Fibroblast of villous mesenchyme (primary cell): ENCODE measurements at regions not wholly inside any gene's neighbourhood (a gene's known extent, or its start where the extent isn't known, plus 50 kb on each side); places are given as distances from the start of the nearest gene placed in this dataset.

Experiments used
- DNase-seq: peaks from one replicate; pipeline ENCODE4 v3.0.0-alpha.2; 2010; ENCODE audit warnings: low read depth
- H3K4me3 ChIP-seq: 2 replicates; pipeline ENCODE4 v1.5.1; 2011; ENCODE audit warnings: low read depth, mild to moderate bottlenecking, low read length
- CTCF ChIP-seq: IDR thresholded peaks from 2 replicates; pipeline ENCODE4 v1.5.1; 2012; ENCODE audit warnings: low read depth, mild to moderate bottlenecking, low read length; ENCODE audit not compliant: insufficient read depth

GRCh38 chr14:97539884-97540283 lies 742.7 kb downstream of the VRK1 start:
- H3K4me3 ChIP-seq, result no peak overlapping the region
- no peak for TF ChIP-seq CTCF
- no peak for DNase-seq

GRCh38 chr14:97543221-97543620 lies 746.0 kb downstream of the VRK1 start:
- DNase-seq, result no peak
- H3K4me3 ChIP-seq, result no peak overlapping the region
- no peak for TF ChIP-seq CTCF

- TF ChIP-seq CTCF, result no peak
- no peak for DNase-seq
- H3K4me3 ChIP-seq, result no peak overlapping the region
Measured at GRCh38 chr14:97543816-97544215, 746.6 kb downstream of the VRK1 start.

GRCh38 chr14:97544571-97544970 lies 747.4 kb downstream of the VRK1 start:
- DNase-seq, result no peak
- H3K4me3 ChIP-seq, result no peak overlapping the region
- TF ChIP-seq CTCF, result no peak

GRCh38 chr14:97546491-97547230 lies 749.5 kb downstream of the VRK1 start:
- H3K4me3 ChIP-seq, result no peak overlapping the region
- TF ChIP-seq CTCF, result no peak

GRCh38 chr14:97550463-97550862 lies 753.3 kb downstream of the VRK1 start:
- TF ChIP-seq CTCF, result no peak
- DNase-seq, result no peak
- no peak overlapping the region for H3K4me3 ChIP-seq

More at GRCh38 chr14:97546491-97547230, 749.5 kb downstream of the VRK1 start:
- no peak for DNase-seq

- DNase-seq, result no peak
- H3K4me3 ChIP-seq, result no peak overlapping the region
- no peak for TF ChIP-seq CTCF
Measured at GRCh38 chr14:97554597-97554996, 757.4 kb downstream of the VRK1 start.
